Cardiac fibroblast (primary cell): ENCODE measurements at regions not wholly inside any gene's neighbourhood (a gene's known extent, or its start where the extent isn't known, plus 50 kb on each side); places are given as distances from the start of the nearest gene placed in this dataset.

Experiments used
- DNase-seq, 2 donors: peaks; one replicate each; pipeline versions ENCODE4 v3.0.0 to v3.0.0-alpha.2; 2010; ENCODE audit warnings: low read depth in 2 of 2
- H3K4me3 ChIP-seq, 2 donors: replicated peaks in 1 of 2; 1 replicate in 1 of 2; 2 replicates in 1 of 2; pipeline ENCODE4 v1.5.1; 2011; ENCODE audit warnings: low read depth in 2 of 2, low read length in 2 of 2, mild to moderate bottlenecking in 2 of 2, moderate library complexity in 1 of 2
- CTCF ChIP-seq: IDR thresholded peaks from one replicate; pipeline ENCODE4 v1.5.1; 2011; ENCODE audit warnings: low read depth, mild to moderate bottlenecking, low read length, inconsistent platforms

GRCh38 chr11:37390576-37391083 is 792.6 kb upstream of the RAG2 start:
- H3K4me3 ChIP-seq, result no peak overlapping the region
- TF ChIP-seq CTCF, result no peak
- DNase-seq, result no peak

- no peak for TF ChIP-seq CTCF
These were observed 780.9 kb upstream of the RAG2 start for GRCh38 chr11:37378958-37379357.

DNA sequence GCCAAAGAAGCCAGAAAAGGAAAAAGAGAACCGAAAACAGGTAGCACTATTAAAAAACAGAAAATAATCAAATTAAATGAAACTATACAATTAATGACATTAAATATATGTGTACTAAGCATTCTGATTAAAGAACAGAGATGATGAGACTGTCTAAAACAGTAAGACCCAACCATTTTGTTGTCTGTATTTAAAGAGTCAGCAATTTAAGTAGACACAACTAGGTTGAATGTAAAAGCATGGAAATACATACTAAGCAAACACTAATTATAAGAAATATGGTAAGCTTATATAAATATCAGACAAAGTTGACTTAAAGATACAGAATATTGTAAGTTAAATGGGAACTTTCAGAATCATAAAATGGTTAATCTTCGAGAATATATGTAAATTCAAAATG is 774.6 kb upstream of the RAG2 start:
- no peak for DNase-seq
- H3K4me3 ChIP-seq, result no peak overlapping the region
- TF ChIP-seq CTCF, result no peak

More at GRCh38 chr11:37378958-37379357, 780.9 kb upstream of the RAG2 start:
- DNase-seq, result no peak
- H3K4me3 ChIP-seq, result no peak overlapping the region

DNA sequence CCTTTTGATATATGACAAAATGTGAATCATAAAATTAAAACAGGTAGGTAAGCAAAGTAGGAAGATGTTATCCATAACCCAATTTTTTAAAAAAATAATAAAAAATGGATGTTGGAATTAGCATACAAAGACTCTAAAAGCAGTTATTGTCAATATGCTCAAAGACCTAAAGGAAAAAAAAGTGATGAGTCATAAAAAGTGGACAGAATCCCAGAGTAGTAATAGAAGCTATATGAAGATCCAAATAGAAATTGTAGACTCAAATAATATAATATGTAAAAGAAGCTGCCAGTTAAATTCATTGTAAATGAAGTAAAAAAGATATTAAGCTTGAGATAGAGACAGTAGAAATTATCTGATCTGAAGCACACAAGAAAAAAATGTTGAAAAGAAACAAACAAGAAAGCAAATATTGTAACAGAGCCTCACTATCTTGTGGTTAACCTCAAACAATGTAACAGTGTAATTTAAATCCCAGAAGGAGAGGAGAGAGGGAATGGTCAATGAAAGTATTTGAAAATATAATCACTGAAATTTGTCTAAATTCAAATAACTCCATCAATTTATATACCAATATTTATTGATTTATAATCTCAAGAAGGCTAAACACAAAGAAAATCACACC is 773.4 kb upstream of the RAG2 start:
- no peak for DNase-seq
- no peak for TF ChIP-seq CTCF
- H3K4me3 ChIP-seq, result no peak overlapping the region

DNA sequence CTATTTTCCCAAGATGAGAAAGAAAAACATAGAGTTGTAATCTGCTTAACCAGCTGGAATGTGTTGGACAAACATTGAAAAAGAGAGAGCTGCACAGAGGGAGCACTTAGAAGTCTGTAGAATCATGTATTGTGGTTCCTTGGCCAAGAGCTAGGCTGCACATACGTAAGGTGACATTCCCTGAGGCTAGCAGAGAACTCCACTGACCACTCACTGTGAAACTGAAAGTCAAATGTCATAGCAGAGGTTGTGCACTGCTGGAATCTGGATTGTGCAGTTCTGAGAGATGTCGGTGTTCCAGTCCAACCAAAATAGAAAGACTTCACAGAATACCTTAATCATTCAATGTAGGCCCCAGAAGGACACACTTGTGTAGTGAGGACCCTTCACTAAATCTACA is 772.8 kb upstream of the RAG2 start:
- no peak for DNase-seq
- TF ChIP-seq CTCF, result no peak
- H3K4me3 ChIP-seq, result no peak overlapping the region

DNA sequence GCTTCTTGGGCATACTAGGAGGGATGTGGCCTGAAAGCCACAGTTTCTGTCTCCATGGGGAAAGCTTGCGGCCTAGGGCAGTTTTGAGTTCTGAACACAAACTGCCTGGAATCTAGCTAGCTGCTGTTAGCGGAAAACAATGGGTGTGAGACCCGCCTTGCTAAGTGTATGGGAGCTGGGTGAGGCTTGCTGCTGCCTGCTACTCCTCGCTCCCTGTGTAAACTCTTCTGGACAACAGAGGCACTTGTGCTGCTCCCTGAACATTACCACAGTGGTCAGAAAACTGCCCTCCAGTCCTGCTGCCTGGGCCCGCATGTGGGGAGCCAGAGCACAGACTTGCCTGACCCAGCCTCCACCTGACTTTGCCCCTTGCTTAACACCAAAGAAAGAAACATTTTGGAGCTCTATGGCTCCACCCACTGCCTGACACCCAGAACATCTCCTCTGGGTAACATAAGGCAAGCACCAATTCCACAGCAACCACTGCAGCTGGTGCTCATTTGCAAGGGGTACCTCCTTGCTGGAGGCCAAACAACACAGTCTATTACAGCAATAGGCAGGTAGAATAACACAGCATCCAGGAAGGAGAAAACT is 766.3 kb upstream of the RAG2 start:
- TF ChIP-seq CTCF, result no peak
- no peak overlapping the region for H3K4me3 ChIP-seq
- no peak for DNase-seq
